GM19463 (cell line): ENCODE measurements at regions not wholly inside any gene's neighbourhood (a gene's known extent, or its start where the extent isn't known, plus 50 kb on each side); places are given as distances from the start of the nearest gene placed in this dataset.
A peak's percentile ranks its signal among the peaks of the same experiment; 100 is the strongest.
"Not testable (repeated sequence)": the region's sequence is repeated elsewhere in the genome, so short reads cannot be mapped to it uniquely, and the experiment has no call there.

Experiments used
- ATAC-seq: cut with Tn5 transposase; IDR thresholded peaks from one replicate; pipeline ENCODE4 v1.9.1; 2021; ENCODE audit warnings: mild to moderate bottlenecking, moderate library complexity; ENCODE audit not compliant: unreplicated experiment

- no peak for ATAC-seq
Observed at GRCh38 chr5:114148253-114148652, 213.6 kb upstream of the KCNN2 start.

GRCh38 chr5:114148728-114149127 lies 213.1 kb upstream of the KCNN2 start:
- not testable (repeated sequence) for ATAC-seq

GRCh38 chr5:114152656-114153360 lies 209.1 kb upstream of the KCNN2 start:
- no peak for ATAC-seq

- ATAC-seq: no peak
Observed at GRCh38 chr5:114153392-114153791, 208.5 kb upstream of the KCNN2 start.

GRCh38 chr5:114153833-114154232 lies 208.0 kb upstream of the KCNN2 start:
- ATAC-seq: no peak

GRCh38 chr5:114166081-114166480 lies 195.8 kb upstream of the KCNN2 start:
- no peak for ATAC-seq

- no peak for ATAC-seq
Observed at GRCh38 chr5:114174131-114174530, 187.7 kb upstream of the KCNN2 start.

- no peak for ATAC-seq
Observed at GRCh38 chr5:114174837-114175236, 187.0 kb upstream of the KCNN2 start.

GRCh38 chr5:114176356-114176755 lies 185.5 kb upstream of the KCNN2 start:
- ATAC-seq: no peak

GRCh38 chr5:114179134-114179533 lies 182.7 kb upstream of the KCNN2 start:
- ATAC-seq: no peak

GRCh38 chr5:114184006-114184405 lies 177.9 kb upstream of the KCNN2 start:
- no peak for ATAC-seq

GRCh38 chr5:114185274-114185673 lies 176.6 kb upstream of the KCNN2 start:
- no peak for ATAC-seq

- ATAC-seq: no peak
Observed at GRCh38 chr5:114191441-114191840, 170.4 kb upstream of the KCNN2 start.

- no peak for ATAC-seq
Observed at GRCh38 chr5:114192108-114192507, 169.8 kb upstream of the KCNN2 start.

- ATAC-seq: no peak
Observed at GRCh38 chr5:114201332-114201731, 160.5 kb upstream of the KCNN2 start.

- ATAC-seq: no peak
Observed at GRCh38 chr5:114204923-114205322, 156.9 kb upstream of the KCNN2 start.

GRCh38 chr5:114206640-114207039 lies 155.2 kb upstream of the KCNN2 start:
- ATAC-seq: no peak

- ATAC-seq: no peak
Observed at GRCh38 chr5:114207615-114208014, 154.3 kb upstream of the KCNN2 start.

- ATAC-seq: no peak
Observed at GRCh38 chr5:114208120-114208519, 153.8 kb upstream of the KCNN2 start.

GRCh38 chr5:114208588-114208987 lies 153.3 kb upstream of the KCNN2 start:
- ATAC-seq: no peak

GRCh38 chr5:114210662-114211061 lies 151.2 kb upstream of the KCNN2 start:
- no peak for ATAC-seq

GRCh38 chr5:114221807-114222206 lies 140.1 kb upstream of the KCNN2 start:
- no peak for ATAC-seq

GRCh38 chr5:114223866-114224265 lies 138.0 kb upstream of the KCNN2 start:
- peak; percentile 62 for ATAC-seq
